Colonic mucosa (tissue), 4 donors: ENCODE measurements at regions not wholly inside any gene's neighbourhood (a gene's known extent, or its start where the extent isn't known, plus 50 kb on each side); places are given as distances from the start of the nearest gene placed in this dataset.

Experiments
- DNase-seq: peaks from one replicate; pipeline ENCODE4 v3.0.0-alpha.2; 2020
- H3K27ac ChIP-seq: fragments of 200-600 bp; one replicate; pipeline ENCODE4 v1.8.0; 2021
- H3K27me3 ChIP-seq: fragments of 200-600 bp; one replicate; pipeline ENCODE4 v1.8.0; 2021
- H3K36me3 ChIP-seq: fragments of 200-600 bp; one replicate; pipeline ENCODE4 v1.8.0; 2021
- H3K4me1 ChIP-seq: fragments of 200-600 bp; one replicate; pipeline ENCODE4 v1.8.0; 2021; ENCODE audit warnings: mild to moderate bottlenecking
- H3K4me3 ChIP-seq: fragments of 200-600 bp; one replicate; pipeline ENCODE4 v1.8.0; 2021
- H3K9ac ChIP-seq, 2 donors: one replicate each; pipeline ENCODE4 v1.7.0; 2013; ENCODE audit warnings: control low read depth in 2 of 2, low read depth in 2 of 2, low read length in 2 of 2
- H3K9me3 ChIP-seq: fragments of 200-600 bp; one replicate; pipeline ENCODE4 v1.8.0; 2021
- intact Hi-C: fragments of 100-400 bp; cut with DNase I; formaldehyde crosslinking; loops from one replicate; pipeline ENCODE4 v1.14.1; 2022
- TF ChIP-seq, protein P1 (sequence below): fragments of 200-600 bp; IDR thresholded peaks from one replicate; pipeline ENCODE4 v1.8.0; 2022; ENCODE audit warnings: antibody characterized with exemption, mild to moderate bottlenecking
- donor health status: healthy.
- donor health status: DM: no; HTN: no; CAD: no.
- donor health status: DM: no; HTN: no; CAD: no.

DNA sequence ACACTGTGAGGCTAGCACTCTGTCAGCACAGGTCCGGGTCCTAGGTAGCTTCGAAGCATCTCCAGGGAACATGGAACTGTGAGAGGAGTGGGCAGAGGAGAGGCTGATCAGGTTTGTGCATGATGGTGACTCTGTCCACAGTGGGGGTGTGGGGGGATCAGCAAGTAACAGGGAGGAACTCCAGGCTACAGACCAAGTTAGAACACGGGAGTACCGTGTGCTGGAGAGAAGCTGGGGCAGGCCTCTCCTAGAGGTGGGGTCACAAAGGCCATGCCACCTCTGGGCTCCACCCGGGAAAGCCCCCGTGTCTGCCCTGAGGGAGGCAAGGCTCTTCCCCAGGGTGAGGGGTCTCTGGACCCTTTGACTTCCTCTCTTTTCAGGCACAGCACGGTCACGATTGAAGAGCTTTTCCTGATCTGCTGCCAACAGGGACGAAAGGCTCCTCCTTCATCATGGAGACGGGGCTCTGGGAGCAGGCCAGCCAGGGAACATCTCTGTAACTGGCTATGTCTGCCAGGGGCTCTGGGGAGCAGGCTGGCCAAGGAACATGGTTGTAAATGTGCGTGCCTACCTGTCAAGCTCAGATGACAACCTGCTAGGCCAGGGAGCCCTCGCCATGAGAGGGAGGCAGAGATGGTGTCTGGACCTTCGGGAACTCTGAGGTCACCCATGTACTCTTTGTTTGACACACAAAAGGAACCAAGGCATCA, 1476.1 kb downstream of the BRD1 start:
- DNase-seq: no peak
- no peaks in the 10 kb centered on the region for H3K9me3 ChIP-seq
- no peak overlapping the region for H3K27ac ChIP-seq
- no peaks in the 10 kb centered on the region for H3K36me3 ChIP-seq
- intact Hi-C loops: no loop called here
- H3K4me3 ChIP-seq: no peak overlapping the region
- H3K4me1 ChIP-seq: no peaks in the 10 kb centered on the region
- TF ChIP-seq, protein P1, sequence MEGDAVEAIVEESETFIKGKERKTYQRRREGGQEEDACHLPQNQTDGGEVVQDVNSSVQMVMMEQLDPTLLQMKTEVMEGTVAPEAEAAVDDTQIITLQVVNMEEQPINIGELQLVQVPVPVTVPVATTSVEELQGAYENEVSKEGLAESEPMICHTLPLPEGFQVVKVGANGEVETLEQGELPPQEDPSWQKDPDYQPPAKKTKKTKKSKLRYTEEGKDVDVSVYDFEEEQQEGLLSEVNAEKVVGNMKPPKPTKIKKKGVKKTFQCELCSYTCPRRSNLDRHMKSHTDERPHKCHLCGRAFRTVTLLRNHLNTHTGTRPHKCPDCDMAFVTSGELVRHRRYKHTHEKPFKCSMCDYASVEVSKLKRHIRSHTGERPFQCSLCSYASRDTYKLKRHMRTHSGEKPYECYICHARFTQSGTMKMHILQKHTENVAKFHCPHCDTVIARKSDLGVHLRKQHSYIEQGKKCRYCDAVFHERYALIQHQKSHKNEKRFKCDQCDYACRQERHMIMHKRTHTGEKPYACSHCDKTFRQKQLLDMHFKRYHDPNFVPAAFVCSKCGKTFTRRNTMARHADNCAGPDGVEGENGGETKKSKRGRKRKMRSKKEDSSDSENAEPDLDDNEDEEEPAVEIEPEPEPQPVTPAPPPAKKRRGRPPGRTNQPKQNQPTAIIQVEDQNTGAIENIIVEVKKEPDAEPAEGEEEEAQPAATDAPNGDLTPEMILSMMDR: no peak
- no peaks in the 10 kb centered on the region for H3K27me3 ChIP-seq
- H3K9ac ChIP-seq: no peak overlapping the region

DNA sequence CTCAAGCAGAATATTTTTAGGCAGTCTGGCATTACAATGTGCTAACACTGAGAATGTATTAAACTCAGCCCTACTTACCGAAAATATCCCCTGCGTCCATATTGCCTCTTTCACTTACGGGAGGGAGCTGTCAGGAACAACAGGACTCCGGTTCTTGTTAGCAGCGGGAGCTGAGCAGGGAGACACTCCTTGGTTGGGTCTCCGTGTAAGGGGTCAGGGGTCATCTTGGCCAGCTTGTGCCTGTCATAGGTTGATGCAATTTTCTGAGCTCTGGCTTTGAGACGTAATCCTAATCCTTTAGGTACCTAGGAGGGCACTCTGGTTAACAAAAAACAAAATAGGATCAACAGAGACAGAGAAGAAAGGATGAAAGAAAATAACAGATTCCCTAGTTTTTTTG, 1477.2 kb downstream of the BRD1 start:
- Histone ChIP-seq H3K27me3 (no peaks in the 10 kb centered on the region), H3K4me3 (no peak overlapping the region), H3K9ac (no peak overlapping the region), H3K27ac (no peak overlapping the region), H3K4me1 (no peaks in the 10 kb centered on the region), H3K36me3 (no peaks in the 10 kb centered on the region), H3K9me3 (no peaks in the 10 kb centered on the region)
- TF ChIP-seq, protein P1: no peak
- intact Hi-C loops: no loop called here
- DNase-seq: no peak

DNA sequence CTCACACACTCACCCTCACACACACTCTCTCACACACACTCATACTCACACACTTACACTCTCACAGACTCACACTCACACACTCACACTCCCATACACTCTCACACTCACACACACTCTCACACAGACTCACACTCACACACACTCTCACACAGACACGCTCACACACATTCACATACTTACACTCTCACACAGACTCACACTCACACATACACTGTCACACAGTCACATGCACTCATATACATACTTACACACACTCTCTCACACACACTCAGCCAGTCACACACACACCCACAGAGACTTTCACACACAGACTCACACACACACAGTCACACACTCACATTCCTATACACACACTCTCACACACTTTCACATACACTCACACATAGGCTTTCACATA, 1478.8 kb downstream of the BRD1 start:
- no peaks in the 10 kb centered on the region for H3K9me3 ChIP-seq
- H3K4me1 ChIP-seq: no peaks in the 10 kb centered on the region
- TF ChIP-seq, protein P1: no peak
- no peak overlapping the region for H3K4me3 ChIP-seq
- no peak for DNase-seq
- H3K36me3 ChIP-seq: no peaks in the 10 kb centered on the region
- intact Hi-C loops: no loop called here
- no peak overlapping the region for H3K27ac ChIP-seq
- no peak overlapping the region for H3K9ac ChIP-seq
- H3K27me3 ChIP-seq: no peaks in the 10 kb centered on the region

DNA sequence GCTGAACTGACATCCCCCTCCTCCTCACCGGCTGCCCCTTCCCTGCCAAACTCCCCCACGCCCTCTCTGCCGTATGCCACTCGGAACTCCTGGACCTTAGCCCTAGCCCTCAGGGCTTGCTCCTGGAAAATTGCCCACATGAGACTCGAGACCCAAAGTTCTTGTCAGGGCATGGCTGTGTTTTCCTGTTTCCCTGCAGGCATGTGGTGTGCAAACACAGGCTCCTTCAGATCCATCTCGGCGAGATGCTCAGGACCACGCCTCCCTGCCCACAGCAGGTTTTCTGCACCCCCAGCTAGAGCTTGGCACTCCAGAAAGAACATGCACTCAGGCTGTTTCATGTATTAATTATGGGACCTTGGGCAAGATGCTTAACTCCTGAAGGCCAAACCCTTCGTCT, 1480.4 kb downstream of the BRD1 start:
- H3K9ac ChIP-seq: no peak overlapping the region
- H3K36me3 ChIP-seq: no peaks in the 10 kb centered on the region
- no peak for DNase-seq

DNA sequence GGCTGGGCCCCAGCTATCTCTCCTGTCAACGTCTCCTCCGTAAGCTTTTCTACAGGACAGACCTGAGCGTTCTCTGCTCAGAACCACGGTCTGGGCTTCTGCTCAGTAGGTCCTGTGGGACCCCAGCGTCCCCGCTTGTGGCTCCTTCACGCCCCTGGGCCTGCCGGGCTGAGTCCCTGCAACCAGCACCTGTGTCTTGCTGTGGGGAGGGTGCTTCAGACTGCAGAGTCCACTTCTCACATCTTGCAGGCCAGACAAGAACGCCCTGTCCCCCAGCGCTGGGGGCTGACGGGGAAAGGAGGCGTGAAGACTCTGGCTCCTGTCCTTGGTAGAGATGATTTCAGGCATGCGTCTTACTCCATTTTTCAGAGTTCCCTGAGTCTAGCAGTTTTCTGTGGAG, 1480.8 kb downstream of the BRD1 start:
- TF ChIP-seq, protein P1: no peak
- DNase-seq: no peak
- no peaks in the 10 kb centered on the region for H3K27me3 ChIP-seq
- no peak overlapping the region for H3K4me3 ChIP-seq
- H3K27ac ChIP-seq: no peak overlapping the region
- H3K9me3 ChIP-seq: no peaks in the 10 kb centered on the region
- no peak overlapping the region for H3K9ac ChIP-seq
- intact Hi-C loops: no loop called here
- H3K4me1 ChIP-seq: no peaks in the 10 kb centered on the region
- no peaks in the 10 kb centered on the region for H3K36me3 ChIP-seq

More for the DNA sequence above, 1480.4 kb downstream of the BRD1 start:
- Histone ChIP-seq H3K9me3 (no peaks in the 10 kb centered on the region), H3K27me3 (no peaks in the 10 kb centered on the region), H3K27ac (no peak overlapping the region), H3K4me1 (no peaks in the 10 kb centered on the region), H3K4me3 (no peak overlapping the region)
- intact Hi-C loops: no loop called here
- TF ChIP-seq, protein P1: no peak
